ENCODE measurements at regions not wholly inside any gene's neighbourhood (a gene's known extent, or its start where the extent isn't known, plus 50 kb on each side); places are given as distances from the start of the nearest gene placed in this dataset.
A peak's percentile ranks its signal among the peaks of the same experiment; 100 is the strongest.
"Not testable (repeated sequence)": the region's sequence is repeated elsewhere in the genome, so short reads cannot be mapped to it uniquely, and the experiment has no call there.

GRCh38 chr4:100632163-100632562, 114.3 kb upstream of the EMCN start:
- Histone ChIP-seq H3K4me1 (ENCODE audit: control insufficient read depth in 2 of 2, insufficient read depth in 2 of 2, low read length in 2 of 2) (no peaks in the 10 kb centered on the region), H3K27ac (ENCODE audit: low read depth in 1 of 2, low read length in 1 of 2) (no peak overlapping the region), H3K36me3 (ENCODE audit: control insufficient read depth in 2 of 2, insufficient read depth in 2 of 2, low read length in 1 of 2) (no peaks in the 10 kb centered on the region), H3K4me3 (ENCODE audit: low read length in 2 of 2) (no peak overlapping the region), H3K9me3 (ENCODE audit: control insufficient read depth in 2 of 2, insufficient read depth in 1 of 2, low read length in 1 of 2) (no peaks in the 10 kb centered on the region), H3K27me3 (ENCODE audit: control insufficient read depth in 2 of 2, insufficient read depth in 1 of 2, low read length in 1 of 2) (no peaks in the 10 kb centered on the region)
- WGBS = over 99% methylated on average over 2 of the region's 2 CpGs
- DNase-seq (ENCODE audit: low read depth in 6 of 9, low spot score in 9 of 9) = no peak

- H3K27ac ChIP-seq (ENCODE audit: low read depth in 1 of 2, low read length in 1 of 2) = no peak overlapping the region
- H3K4me1 ChIP-seq (ENCODE audit: control insufficient read depth in 2 of 2, insufficient read depth in 2 of 2, low read length in 2 of 2) = no peaks in the 10 kb centered on the region
- no peak for DNase-seq (ENCODE audit: low read depth in 6 of 9, low spot score in 9 of 9)
- WGBS = 96% methylated on average over 3 of the region's 3 CpGs
- no peaks in the 10 kb centered on the region for H3K27me3 ChIP-seq (ENCODE audit: control insufficient read depth in 2 of 2, insufficient read depth in 1 of 2, low read length in 1 of 2)
- H3K4me3 ChIP-seq (ENCODE audit: low read length in 2 of 2) = no peak overlapping the region
- H3K36me3 ChIP-seq (ENCODE audit: control insufficient read depth in 2 of 2, insufficient read depth in 2 of 2, low read length in 1 of 2) = no peaks in the 10 kb centered on the region
- H3K9me3 ChIP-seq (ENCODE audit: control insufficient read depth in 2 of 2, insufficient read depth in 1 of 2, low read length in 1 of 2) = peaks cover 0 to 3% of the 10 kb centered on the region in 2 donors
These were observed 113.6 kb upstream of the EMCN start for GRCh38 chr4:100631281-100631968.

- H3K4me1 ChIP-seq (ENCODE audit: control insufficient read depth in 2 of 2, insufficient read depth in 2 of 2, low read length in 2 of 2) = no peaks in the 10 kb centered on the region
- no peaks in the 10 kb centered on the region for H3K36me3 ChIP-seq (ENCODE audit: control insufficient read depth in 2 of 2, insufficient read depth in 2 of 2, low read length in 1 of 2)
- DNase-seq (ENCODE audit: low read depth in 6 of 9, low spot score in 9 of 9) = no peak
- no peak overlapping the region for H3K27ac ChIP-seq (ENCODE audit: low read depth in 1 of 2, low read length in 1 of 2)
- H3K27me3 ChIP-seq (ENCODE audit: control insufficient read depth in 2 of 2, insufficient read depth in 1 of 2, low read length in 1 of 2) = no peaks in the 10 kb centered on the region
- H3K9me3 ChIP-seq (ENCODE audit: control insufficient read depth in 2 of 2, insufficient read depth in 1 of 2, low read length in 1 of 2) = peaks cover 0 to 4% of the 10 kb centered on the region in 2 donors
- no peak overlapping the region for H3K4me3 ChIP-seq (ENCODE audit: low read length in 2 of 2)
These were observed 112.5 kb upstream of the EMCN start for GRCh38 chr4:100630341-100630740.

GRCh38 chr4:100609810-100610209, 92.0 kb upstream of the EMCN start:
- Histone ChIP-seq H3K27me3 (ENCODE audit: control insufficient read depth in 2 of 2, insufficient read depth in 1 of 2, low read length in 1 of 2) (no peaks in the 10 kb centered on the region), H3K4me3 (ENCODE audit: low read length in 2 of 2) (no peak overlapping the region), H3K27ac (ENCODE audit: low read depth in 1 of 2, low read length in 1 of 2) (no peak overlapping the region), H3K9me3 (ENCODE audit: control insufficient read depth in 2 of 2, insufficient read depth in 1 of 2, low read length in 1 of 2) (no peaks in the 10 kb centered on the region), H3K4me1 (ENCODE audit: control insufficient read depth in 2 of 2, insufficient read depth in 2 of 2, low read length in 2 of 2) (no peaks in the 10 kb centered on the region), H3K36me3 (ENCODE audit: control insufficient read depth in 2 of 2, insufficient read depth in 2 of 2, low read length in 1 of 2) (no peaks in the 10 kb centered on the region)
- peak in 1 of 9 donors; percentile 39 for DNase-seq (ENCODE audit: low read depth in 6 of 9, low spot score in 9 of 9)
- WGBS = 39% methylated on average over 1 of the region's 1 CpG

- not testable (repeated sequence) for H3K4me3 ChIP-seq (ENCODE audit: low read length in 2 of 2); H3K9me3 ChIP-seq (ENCODE audit: control insufficient read depth in 2 of 2, insufficient read depth in 1 of 2, low read length in 1 of 2); H3K27ac ChIP-seq (ENCODE audit: low read depth in 1 of 2, low read length in 1 of 2); H3K27me3 ChIP-seq (ENCODE audit: control insufficient read depth in 2 of 2, insufficient read depth in 1 of 2, low read length in 1 of 2); DNase-seq (ENCODE audit: low read depth in 6 of 9, low spot score in 9 of 9); H3K4me1 ChIP-seq (ENCODE audit: control insufficient read depth in 2 of 2, insufficient read depth in 2 of 2, low read length in 2 of 2); H3K36me3 ChIP-seq (ENCODE audit: control insufficient read depth in 2 of 2, insufficient read depth in 2 of 2, low read length in 1 of 2)
- 98% methylated on average over 19 of the region's 19 CpGs for WGBS
These were observed 90.8 kb upstream of the EMCN start for GRCh38 chr4:100608651-100609050.

GRCh38 chr4:100605144-100605543, 87.3 kb upstream of the EMCN start:
- H3K36me3 ChIP-seq (ENCODE audit: control insufficient read depth in 2 of 2, insufficient read depth in 2 of 2, low read length in 1 of 2) = no peaks in the 10 kb centered on the region
- no peaks in the 10 kb centered on the region for H3K9me3 ChIP-seq (ENCODE audit: control insufficient read depth in 2 of 2, insufficient read depth in 1 of 2, low read length in 1 of 2)
- H3K27ac ChIP-seq (ENCODE audit: low read depth in 1 of 2, low read length in 1 of 2) = no peak overlapping the region
- DNase-seq (ENCODE audit: low read depth in 6 of 9, low spot score in 9 of 9) = no peak
- no peak overlapping the region for H3K4me3 ChIP-seq (ENCODE audit: low read length in 2 of 2)
- WGBS = 51% methylated on average over 1 of the region's 1 CpG
- no peaks in the 10 kb centered on the region for H3K4me1 ChIP-seq (ENCODE audit: control insufficient read depth in 2 of 2, insufficient read depth in 2 of 2, low read length in 2 of 2)
- no peaks in the 10 kb centered on the region for H3K27me3 ChIP-seq (ENCODE audit: control insufficient read depth in 2 of 2, insufficient read depth in 1 of 2, low read length in 1 of 2)

GRCh38 chr4:100593935-100594334, 76.1 kb upstream of the EMCN start:
- Histone ChIP-seq H3K4me3 (ENCODE audit: low read length in 2 of 2) (no peak overlapping the region), H3K36me3 (ENCODE audit: control insufficient read depth in 2 of 2, insufficient read depth in 2 of 2, low read length in 1 of 2) (no peaks in the 10 kb centered on the region), H3K9me3 (ENCODE audit: control insufficient read depth in 2 of 2, insufficient read depth in 1 of 2, low read length in 1 of 2) (no peaks in the 10 kb centered on the region), H3K27ac (ENCODE audit: low read depth in 1 of 2, low read length in 1 of 2) (no peak overlapping the region), H3K4me1 (ENCODE audit: control insufficient read depth in 2 of 2, insufficient read depth in 2 of 2, low read length in 2 of 2) (no peaks in the 10 kb centered on the region), H3K27me3 (ENCODE audit: control insufficient read depth in 2 of 2, insufficient read depth in 1 of 2, low read length in 1 of 2) (no peaks in the 10 kb centered on the region)
- DNase-seq (ENCODE audit: low read depth in 6 of 9, low spot score in 9 of 9) = no peak
- WGBS = 70% methylated on average over 2 of the region's 2 CpGs

GRCh38 chr4:100591161-100591876, 73.5 kb upstream of the EMCN start:
- H3K36me3 ChIP-seq (ENCODE audit: control insufficient read depth in 2 of 2, insufficient read depth in 2 of 2, low read length in 1 of 2) = no peaks in the 10 kb centered on the region
- no peaks in the 10 kb centered on the region for H3K9me3 ChIP-seq (ENCODE audit: control insufficient read depth in 2 of 2, insufficient read depth in 1 of 2, low read length in 1 of 2)
- H3K4me1 ChIP-seq (ENCODE audit: control insufficient read depth in 2 of 2, insufficient read depth in 2 of 2, low read length in 2 of 2) = no peaks in the 10 kb centered on the region
- DNase-seq (ENCODE audit: low read depth in 6 of 9, low spot score in 9 of 9) = no peak
- H3K27me3 ChIP-seq (ENCODE audit: control insufficient read depth in 2 of 2, insufficient read depth in 1 of 2, low read length in 1 of 2) = no peaks in the 10 kb centered on the region
- no peak overlapping the region for H3K4me3 ChIP-seq (ENCODE audit: low read length in 2 of 2)
- no peak overlapping the region for H3K27ac ChIP-seq (ENCODE audit: low read depth in 1 of 2, low read length in 1 of 2)
- WGBS = 84% methylated on average over 7 of the region's 7 CpGs

GRCh38 chr4:100590325-100590724, 72.5 kb upstream of the EMCN start:
- Histone ChIP-seq H3K27ac (ENCODE audit: low read depth in 1 of 2, low read length in 1 of 2) (no peak overlapping the region), H3K36me3 (ENCODE audit: control insufficient read depth in 2 of 2, insufficient read depth in 2 of 2, low read length in 1 of 2) (no peaks in the 10 kb centered on the region), H3K9me3 (ENCODE audit: control insufficient read depth in 2 of 2, insufficient read depth in 1 of 2, low read length in 1 of 2) (no peaks in the 10 kb centered on the region), H3K4me3 (ENCODE audit: low read length in 2 of 2) (no peak overlapping the region), H3K27me3 (ENCODE audit: control insufficient read depth in 2 of 2, insufficient read depth in 1 of 2, low read length in 1 of 2) (no peaks in the 10 kb centered on the region), H3K4me1 (ENCODE audit: control insufficient read depth in 2 of 2, insufficient read depth in 2 of 2, low read length in 2 of 2) (no peaks in the 10 kb centered on the region)
- DNase-seq (ENCODE audit: low read depth in 6 of 9, low spot score in 9 of 9) = no peak
- 94% methylated on average over 1 of the region's 1 CpG for WGBS
